Activated CD4-positive, alpha-beta T cell treated with anti-CD3 and anti-CD28 coated beads for 24 hours (primary cell): ENCODE measurements at regions not wholly inside any gene's neighbourhood (a gene's known extent, or its start where the extent isn't known, plus 50 kb on each side); places are given as distances from the start of the nearest gene placed in this dataset.

Experiments used
- DNase-seq, 2 donors: peaks; one replicate each; pipeline ENCODE4 v3.0.0-alpha.2; 2020; ENCODE audit warnings: low read depth in 2 of 2

GRCh38 chr10:130998642-130999041 lies 312.9 kb downstream of the TCERG1L start:
- DNase-seq, result no peak

- DNase-seq, result no peak
Measured at GRCh38 chr10:130999376-131000202, 311.9 kb downstream of the TCERG1L start.

GRCh38 chr10:131000244-131000643 lies 311.3 kb downstream of the TCERG1L start:
- no peak for DNase-seq

GRCh38 chr10:131000743-131001142 lies 310.8 kb downstream of the TCERG1L start:
- no peak for DNase-seq

- no peak for DNase-seq
Measured at GRCh38 chr10:131001438-131001837, 310.1 kb downstream of the TCERG1L start.

- no peak for DNase-seq
Measured at GRCh38 chr10:131002031-131002861, 309.3 kb downstream of the TCERG1L start.

- no peak for DNase-seq
Measured at GRCh38 chr10:131003455-131003854, 308.1 kb downstream of the TCERG1L start.

- no peak for DNase-seq
Measured at GRCh38 chr10:131004276-131004675, 307.2 kb downstream of the TCERG1L start.

- DNase-seq, result no peak
Measured at GRCh38 chr10:131006458-131007256, 304.9 kb downstream of the TCERG1L start.

GRCh38 chr10:131009791-131010190 lies 301.7 kb downstream of the TCERG1L start:
- DNase-seq, result no peak

GRCh38 chr10:131010965-131011575 lies 300.5 kb downstream of the TCERG1L start:
- no peak for DNase-seq

GRCh38 chr10:131011936-131012640 lies 299.4 kb downstream of the TCERG1L start:
- DNase-seq, result no peak

- DNase-seq, result no peak
Measured at GRCh38 chr10:131012641-131012985, 298.9 kb downstream of the TCERG1L start.

- no peak for DNase-seq
Measured at GRCh38 chr10:131013281-131013912, 298.1 kb downstream of the TCERG1L start.

- no peak for DNase-seq
Measured at GRCh38 chr10:131014271-131014670, 297.2 kb downstream of the TCERG1L start.

- DNase-seq, result no peak
Measured at GRCh38 chr10:131015271-131015670, 296.2 kb downstream of the TCERG1L start.

- no peak for DNase-seq
Measured at GRCh38 chr10:131016556-131016955, 295.0 kb downstream of the TCERG1L start.

- no peak for DNase-seq
Measured at GRCh38 chr10:131017566-131018285, 293.8 kb downstream of the TCERG1L start.

- DNase-seq, result no peak
Measured at GRCh38 chr10:131018886-131019500, 292.5 kb downstream of the TCERG1L start.
